Tongue (tissue), 1 donor: ENCODE measurements at regions not wholly inside any gene's neighbourhood (a gene's known extent, or its start where the extent isn't known, plus 50 kb on each side); places are given as distances from the start of the nearest gene placed in this dataset.
"Not testable (repeated sequence)": the region's sequence is repeated elsewhere in the genome, so short reads cannot be mapped to it uniquely, and the experiment has no call there.

Source experiments
- DNase-seq: peaks from one replicate; pipeline ENCODE4 v3.0.0-alpha.2; 2015

- no peak for DNase-seq
These were observed 163.4 kb upstream of the SYN3 start for GRCh38 chr22:33221568-33221967.

GRCh38 chr22:33220476-33221080 lies 162.4 kb upstream of the SYN3 start:
- no peak for DNase-seq

- DNase-seq: no peak
These were observed 161.6 kb upstream of the SYN3 start for GRCh38 chr22:33219648-33220384.

GRCh38 chr22:33213383-33214075 lies 155.3 kb upstream of the SYN3 start:
- DNase-seq: no peak

- peak; percentile 54 for DNase-seq
These were observed 152.0 kb upstream of the SYN3 start for GRCh38 chr22:33209930-33210784.

GRCh38 chr22:33204408-33204807 lies 146.2 kb upstream of the SYN3 start:
- no peak for DNase-seq

GRCh38 chr22:33202455-33202854 lies 144.3 kb upstream of the SYN3 start:
- no peak for DNase-seq

GRCh38 chr22:33194529-33195077 lies 136.4 kb upstream of the SYN3 start:
- no peak for DNase-seq

GRCh38 chr22:33192156-33192555 lies 134.0 kb upstream of the SYN3 start:
- no peak for DNase-seq

- DNase-seq: no peak
These were observed 130.1 kb upstream of the SYN3 start for GRCh38 chr22:33188326-33188725.

- DNase-seq: no peak
These were observed 128.6 kb upstream of the SYN3 start for GRCh38 chr22:33186816-33187215.

- peak; percentile 53 for DNase-seq
These were observed 122.2 kb upstream of the SYN3 start for GRCh38 chr22:33180356-33180755.

- DNase-seq: no peak
These were observed 110.0 kb upstream of the SYN3 start for GRCh38 chr22:33167998-33168790.

GRCh38 chr22:33166206-33166605 lies 108.0 kb upstream of the SYN3 start:
- no peak for DNase-seq

- no peak for DNase-seq
These were observed 105.6 kb upstream of the SYN3 start for GRCh38 chr22:33163815-33164214.

GRCh38 chr22:33162196-33162595 lies 104.0 kb upstream of the SYN3 start:
- no peak for DNase-seq

- DNase-seq: no peak
These were observed 102.3 kb upstream of the SYN3 start for GRCh38 chr22:33160525-33160924.

GRCh38 chr22:33154967-33155366 lies 96.8 kb upstream of the SYN3 start:
- DNase-seq: not testable (repeated sequence)

- peak; percentile 10 for DNase-seq
These were observed 91.4 kb upstream of the SYN3 start for GRCh38 chr22:33149611-33150010.

- no peak for DNase-seq
These were observed 86.5 kb upstream of the SYN3 start for GRCh38 chr22:33144721-33145120.

GRCh38 chr22:33142282-33143055 lies 84.3 kb upstream of the SYN3 start:
- no peak for DNase-seq
